Fibroblast of lung (primary cell): ENCODE measurements at regions not wholly inside any gene's neighbourhood (a gene's known extent, or its start where the extent isn't known, plus 50 kb on each side); places are given as distances from the start of the nearest gene placed in this dataset.
"Not testable (repeated sequence)": the region's sequence is repeated elsewhere in the genome, so short reads cannot be mapped to it uniquely, and the experiment has no call there.

Experiments used
- DNase-seq, 2 donors: peaks; one replicate each; pipeline versions ENCODE4 v3.0.0 to v3.0.0-alpha.2; 2010; ENCODE audit warnings: low read depth in 2 of 2
- H2AFZ ChIP-seq: 2 replicates; pipeline ENCODE4 v1.5.1; 2012; ENCODE audit warnings: low read length, control low read depth, inconsistent platforms
- H3K27ac ChIP-seq: 2 replicates; pipeline ENCODE4 v1.5.1; 2011; ENCODE audit warnings: low read length, control low read depth; ENCODE audit not compliant: insufficient read depth
- H3K27me3 ChIP-seq: 2 replicates; pipeline ENCODE4 v1.5.1; 2011; ENCODE audit warnings: mild to moderate bottlenecking, low read length; ENCODE audit not compliant: control insufficient read depth, insufficient read depth
- H3K36me3 ChIP-seq: 2 replicates; pipeline ENCODE4 v1.5.1; 2011; ENCODE audit warnings: low read length; ENCODE audit not compliant: control insufficient read depth, insufficient read depth
- H3K4me1 ChIP-seq: 2 replicates; pipeline ENCODE4 v1.5.1; 2011; ENCODE audit warnings: low read length; ENCODE audit not compliant: control insufficient read depth, insufficient read depth; ENCODE audit errors: extremely low read depth
- H3K4me2 ChIP-seq: 2 replicates; pipeline ENCODE4 v1.5.1; 2011; ENCODE audit warnings: low read length, control low read depth; ENCODE audit not compliant: insufficient read depth; ENCODE audit errors: extremely low read depth
- H3K4me3 ChIP-seq, 4 experiments: fragments of 200-600 bp in 1 of 4; sonication (generic) in 1 of 4; replicated peaks in 1 of 4; 2 replicates each; pipeline ENCODE4 v1.5.1; 2011 to 2016; ENCODE audit warnings: low read length in 4 of 4, low read depth in 3 of 4, mild to moderate bottlenecking in 3 of 4, control low read depth in 2 of 4, inconsistent platforms in 1 of 4, mixed read lengths in 1 of 4; ENCODE audit not compliant: insufficient read depth in 1 of 4; ENCODE audit errors: control extremely low read depth in 1 of 4
- H3K79me2 ChIP-seq: 2 replicates; pipeline ENCODE4 v1.5.1; 2012; ENCODE audit warnings: mild to moderate bottlenecking, low read length, inconsistent platforms; ENCODE audit not compliant: control insufficient read depth, insufficient read depth
- H3K9ac ChIP-seq: 2 replicates; pipeline ENCODE4 v1.5.1; 2011; ENCODE audit warnings: mild to moderate bottlenecking, low read length, control low read depth; ENCODE audit not compliant: insufficient read depth
- H3K9me3 ChIP-seq: 2 replicates; pipeline ENCODE4 v1.5.1; 2012; ENCODE audit warnings: low read depth, low read length; ENCODE audit not compliant: control insufficient read depth, insufficient read depth
- H4K20me1 ChIP-seq: 2 replicates; pipeline ENCODE4 v1.5.1; 2011; ENCODE audit warnings: low read length; ENCODE audit not compliant: control insufficient read depth, insufficient read depth; ENCODE audit errors: extremely low read depth
- EZH2 ChIP-seq: IDR thresholded peaks from 2 replicates; pipeline ENCODE4 v1.5.1; 2012; ENCODE audit warnings: low read length, control low read depth, mild to moderate bottlenecking; ENCODE audit errors: missing control alignments
- TF ChIP-seq, protein P1 (sequence below), 2 donors: IDR thresholded peaks in 1 of 2; conservative IDR thresholded peaks in 1 of 2; 1 replicate in 1 of 2; 2 replicates in 1 of 2; pipeline ENCODE4 v1.5.1; 2011 to 2012; ENCODE audit warnings: low read length in 2 of 2, control low read depth in 1 of 2, inconsistent platforms in 1 of 2, low read depth in 1 of 2, mild to moderate bottlenecking in 1 of 2

DNA sequence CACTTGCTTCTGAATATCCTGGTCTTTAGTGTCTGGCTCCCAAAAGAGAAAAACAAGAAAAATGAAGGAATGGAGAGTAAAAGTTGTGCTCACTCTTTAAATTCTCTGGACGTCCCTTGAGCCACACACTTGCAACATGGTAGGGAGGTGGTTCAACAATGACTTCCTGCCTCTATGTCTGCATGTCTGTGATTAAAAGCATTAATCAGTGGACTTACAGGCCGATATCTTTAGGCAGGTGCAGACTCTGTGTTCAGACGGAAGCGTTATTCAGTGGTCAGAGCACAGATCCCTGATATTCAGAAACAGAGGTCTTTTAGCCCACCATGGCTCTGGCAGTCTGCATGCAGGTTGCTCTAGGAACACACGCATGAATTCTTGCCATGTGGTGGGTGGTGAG, 1920.0 kb upstream of the RAG2 start:
- H2AFZ ChIP-seq: no peak overlapping the region
- H3K4me2 ChIP-seq: no peak overlapping the region
- no peaks in the 10 kb centered on the region for H3K4me1 ChIP-seq
- H3K27me3 ChIP-seq: no peaks in the 10 kb centered on the region
- H3K36me3 ChIP-seq: no peaks in the 10 kb centered on the region
- no peaks in the 10 kb centered on the region for H3K9me3 ChIP-seq
- no peak overlapping the region for H3K9ac ChIP-seq
- no peak overlapping the region for H3K4me3 ChIP-seq
- no peak overlapping the region for H3K27ac ChIP-seq
- H3K79me2 ChIP-seq: no peaks in the 10 kb centered on the region
- DNase-seq: no peak
- H4K20me1 ChIP-seq: no peaks in the 10 kb centered on the region
- TF ChIP-seq, protein P1, sequence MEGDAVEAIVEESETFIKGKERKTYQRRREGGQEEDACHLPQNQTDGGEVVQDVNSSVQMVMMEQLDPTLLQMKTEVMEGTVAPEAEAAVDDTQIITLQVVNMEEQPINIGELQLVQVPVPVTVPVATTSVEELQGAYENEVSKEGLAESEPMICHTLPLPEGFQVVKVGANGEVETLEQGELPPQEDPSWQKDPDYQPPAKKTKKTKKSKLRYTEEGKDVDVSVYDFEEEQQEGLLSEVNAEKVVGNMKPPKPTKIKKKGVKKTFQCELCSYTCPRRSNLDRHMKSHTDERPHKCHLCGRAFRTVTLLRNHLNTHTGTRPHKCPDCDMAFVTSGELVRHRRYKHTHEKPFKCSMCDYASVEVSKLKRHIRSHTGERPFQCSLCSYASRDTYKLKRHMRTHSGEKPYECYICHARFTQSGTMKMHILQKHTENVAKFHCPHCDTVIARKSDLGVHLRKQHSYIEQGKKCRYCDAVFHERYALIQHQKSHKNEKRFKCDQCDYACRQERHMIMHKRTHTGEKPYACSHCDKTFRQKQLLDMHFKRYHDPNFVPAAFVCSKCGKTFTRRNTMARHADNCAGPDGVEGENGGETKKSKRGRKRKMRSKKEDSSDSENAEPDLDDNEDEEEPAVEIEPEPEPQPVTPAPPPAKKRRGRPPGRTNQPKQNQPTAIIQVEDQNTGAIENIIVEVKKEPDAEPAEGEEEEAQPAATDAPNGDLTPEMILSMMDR (conservative IDR thresholded peaks at IDR 0.05 in 1 of 2, IDR thresholded peaks at IDR 0.05 in 1 of 2; ENCODE audit: low read depth in 1 of 2, low read length in 2 of 2): no peak
- TF ChIP-seq EZH2: no peak

GRCh38 chr11:38512830-38513229, 1914.8 kb upstream of the RAG2 start:
- H4K20me1 ChIP-seq, H3K4me2 ChIP-seq, H3K9me3 ChIP-seq, H3K9ac ChIP-seq, H3K4me3 ChIP-seq, H3K27ac ChIP-seq, H2AFZ ChIP-seq, H3K79me2 ChIP-seq, H3K27me3 ChIP-seq, DNase-seq, H3K4me1 ChIP-seq, H3K36me3 ChIP-seq: not testable (repeated sequence)

- Histone ChIP-seq H2AFZ (no peak overlapping the region), H3K4me1 (no peaks in the 10 kb centered on the region), H3K4me2 (no peak overlapping the region), H3K79me2 (no peaks in the 10 kb centered on the region), H3K27me3 (no peaks in the 10 kb centered on the region), H3K9ac (no peak overlapping the region), H4K20me1 (no peaks in the 10 kb centered on the region), H3K27ac (no peak overlapping the region), H3K36me3 (no peaks in the 10 kb centered on the region), H3K4me3 (no peak overlapping the region), H3K9me3 (no peaks in the 10 kb centered on the region)
- DNase-seq: no peak
- TF ChIP-seq, protein P1 (conservative IDR thresholded peaks at IDR 0.05 in 1 of 2, IDR thresholded peaks at IDR 0.05 in 1 of 2; ENCODE audit: low read depth in 1 of 2, low read length in 2 of 2): no peak
- TF ChIP-seq EZH2: no peak
Observed at GRCh38 chr11:38510041-38510440, 1912.0 kb upstream of the RAG2 start.

DNA sequence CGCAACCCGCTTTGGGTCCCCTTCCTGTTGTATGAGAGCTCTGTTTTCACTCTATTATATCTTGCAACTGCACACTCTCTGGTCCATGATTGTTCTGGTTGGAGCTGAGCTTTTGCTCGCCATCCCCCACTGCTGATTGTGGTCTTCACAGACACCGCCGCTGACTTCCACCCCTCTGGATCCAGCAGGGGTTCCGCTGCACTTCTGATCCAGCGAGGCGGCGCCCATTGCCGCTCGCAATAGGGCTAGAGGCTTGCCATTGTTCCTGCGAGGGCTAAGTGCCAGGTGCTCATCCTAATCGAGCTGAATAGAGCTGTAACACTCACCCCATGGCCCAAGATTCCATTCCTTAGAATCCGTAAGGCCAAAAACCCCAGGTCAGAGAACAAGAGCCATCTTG, 1905.8 kb upstream of the RAG2 start:
- Histone ChIP-seq H3K36me3 (no peaks in the 10 kb centered on the region), H3K27ac (no peak overlapping the region), H3K9me3 (no peaks in the 10 kb centered on the region), H3K4me2 (no peak overlapping the region), H2AFZ (no peak overlapping the region), H3K4me1 (no peaks in the 10 kb centered on the region), H3K4me3 (no peak overlapping the region), H4K20me1 (no peaks in the 10 kb centered on the region), H3K79me2 (no peaks in the 10 kb centered on the region), H3K9ac (no peak overlapping the region), H3K27me3 (no peaks in the 10 kb centered on the region)
- TF ChIP-seq EZH2: no peak
- TF ChIP-seq, protein P1 (conservative IDR thresholded peaks at IDR 0.05 in 1 of 2, IDR thresholded peaks at IDR 0.05 in 1 of 2; ENCODE audit: low read depth in 1 of 2, low read length in 2 of 2): no peak
- DNase-seq: no peak
